ENCODE measurements at regions not wholly inside any gene's neighbourhood (a gene's known extent, or its start where the extent isn't known, plus 50 kb on each side); places are given as distances from the start of the nearest gene placed in this dataset.

DNA sequence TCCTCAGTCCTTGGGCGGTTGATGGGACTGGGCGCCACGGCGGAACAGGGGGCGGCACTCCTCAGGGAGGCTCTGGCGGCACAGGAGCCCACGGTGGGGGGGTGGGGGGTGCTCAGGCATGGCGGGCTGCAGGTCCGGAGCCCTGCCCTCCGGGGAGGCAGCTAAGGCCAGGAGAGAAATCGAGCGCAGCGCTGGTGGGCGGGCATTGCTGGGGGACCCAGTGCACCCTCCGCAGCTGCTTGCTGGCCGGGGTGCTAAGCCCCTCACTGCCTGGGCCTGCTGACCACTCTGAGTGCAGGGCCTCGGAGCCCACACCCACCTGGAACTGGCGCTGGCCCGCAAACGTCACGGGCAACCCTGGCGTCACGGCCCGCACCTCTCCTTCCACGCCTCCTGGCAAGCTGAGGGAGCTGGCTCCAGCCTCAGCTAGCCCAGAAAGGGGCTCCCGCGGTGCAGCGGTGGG is 164.9 kb upstream of the AGA start:
- Histone ChIP-seq H3K4me3 (ENCODE audit: low read depth, low read length) (no peak overlapping the region), H3K79me2 (ENCODE audit: control insufficient read depth, insufficient read depth, low read length, unreplicated experiment) (no peaks in the 10 kb centered on the region), H3K27me3 (ENCODE audit: insufficient read depth, low read length) (no peaks in the 10 kb centered on the region), H3K27ac (ENCODE audit: low read depth, low read length) (no peak overlapping the region), H2AFZ (ENCODE audit: low read length, unreplicated experiment) (no peak overlapping the region), H3K36me3 (ENCODE audit: insufficient read depth, low read length) (no peaks in the 10 kb centered on the region), H3K4me1 (ENCODE audit: control insufficient read depth, insufficient read depth, low read length, unreplicated experiment) (no peaks in the 10 kb centered on the region)

GRCh38 chr4:177611974-177612664 is 169.9 kb upstream of the AGA start:
- Histone ChIP-seq H3K4me3 (ENCODE audit: low read depth, low read length) (no peak overlapping the region), H3K27ac (ENCODE audit: low read depth, low read length) (no peak overlapping the region), H2AFZ (ENCODE audit: low read length, unreplicated experiment) (no peak overlapping the region), H3K79me2 (ENCODE audit: control insufficient read depth, insufficient read depth, low read length, unreplicated experiment) (no peaks in the 10 kb centered on the region), H3K27me3 (ENCODE audit: insufficient read depth, low read length) (peaks cover 25% of the 10 kb centered on the region), H3K36me3 (ENCODE audit: insufficient read depth, low read length) (no peaks in the 10 kb centered on the region), H3K4me1 (ENCODE audit: control insufficient read depth, insufficient read depth, low read length, unreplicated experiment) (no peaks in the 10 kb centered on the region)

- Histone ChIP-seq H3K4me1 (ENCODE audit: control insufficient read depth, insufficient read depth, low read length, unreplicated experiment) (no peaks in the 10 kb centered on the region), H3K27ac (ENCODE audit: low read depth, low read length) (no peak overlapping the region), H3K79me2 (ENCODE audit: control insufficient read depth, insufficient read depth, low read length, unreplicated experiment) (no peaks in the 10 kb centered on the region), H2AFZ (ENCODE audit: low read length, unreplicated experiment) (no peak overlapping the region), H3K27me3 (ENCODE audit: insufficient read depth, low read length) (peaks cover 25% of the 10 kb centered on the region), H3K4me3 (ENCODE audit: low read depth, low read length) (no peak overlapping the region), H3K36me3 (ENCODE audit: insufficient read depth, low read length) (no peaks in the 10 kb centered on the region)
Observed at GRCh38 chr4:177612684-177613083, 170.4 kb upstream of the AGA start.

DNA sequence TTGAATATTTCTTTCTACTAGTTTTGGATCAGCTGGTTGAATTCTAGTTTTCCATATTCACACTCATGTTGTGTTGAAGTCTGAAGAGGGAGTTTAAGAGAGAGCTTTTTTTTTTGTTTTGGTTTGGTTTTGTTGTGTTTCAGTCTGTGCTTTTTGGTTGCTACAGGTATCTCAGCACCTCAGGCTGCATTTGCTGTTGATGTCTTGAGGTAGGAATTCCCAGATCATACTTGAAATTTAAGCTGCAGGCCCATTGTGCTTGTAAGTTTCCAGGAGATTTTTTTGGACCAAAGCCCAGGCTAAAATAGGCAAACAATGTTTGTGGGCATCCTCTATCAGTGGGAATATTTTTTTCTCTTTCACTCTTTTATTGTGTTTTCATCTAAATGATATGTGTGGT is 190.2 kb upstream of the AGA start:
- Histone ChIP-seq H3K36me3 (ENCODE audit: insufficient read depth, low read length) (no peaks in the 10 kb centered on the region), H3K27me3 (ENCODE audit: insufficient read depth, low read length) (0 out of 2 replicates have a peak, but pooled peaks cover 4% of the 10 kb centered on the region), H3K4me3 (ENCODE audit: low read depth, low read length) (no peak overlapping the region), H3K27ac (ENCODE audit: low read depth, low read length) (no peak overlapping the region), H2AFZ (ENCODE audit: low read length, unreplicated experiment) (no peak overlapping the region), H3K4me1 (ENCODE audit: control insufficient read depth, insufficient read depth, low read length, unreplicated experiment) (no peaks in the 10 kb centered on the region), H3K79me2 (ENCODE audit: control insufficient read depth, insufficient read depth, low read length, unreplicated experiment) (no peaks in the 10 kb centered on the region)

GRCh38 chr4:177638871-177639270 is 196.6 kb upstream of the AGA start:
- peaks cover 17% of the 10 kb centered on the region; the same call in 1 of the 2 replicates for H3K27me3 ChIP-seq (ENCODE audit: insufficient read depth, low read length)
- no peaks in the 10 kb centered on the region for H3K79me2 ChIP-seq (ENCODE audit: control insufficient read depth, insufficient read depth, low read length, unreplicated experiment)
- H3K4me3 ChIP-seq (ENCODE audit: low read depth, low read length) = no peak overlapping the region
- no peaks in the 10 kb centered on the region for H3K4me1 ChIP-seq (ENCODE audit: control insufficient read depth, insufficient read depth, low read length, unreplicated experiment)
- no peaks in the 10 kb centered on the region for H3K36me3 ChIP-seq (ENCODE audit: insufficient read depth, low read length)
- no peak overlapping the region for H2AFZ ChIP-seq (ENCODE audit: low read length, unreplicated experiment)
- H3K27ac ChIP-seq (ENCODE audit: low read depth, low read length) = no peak overlapping the region

DNA sequence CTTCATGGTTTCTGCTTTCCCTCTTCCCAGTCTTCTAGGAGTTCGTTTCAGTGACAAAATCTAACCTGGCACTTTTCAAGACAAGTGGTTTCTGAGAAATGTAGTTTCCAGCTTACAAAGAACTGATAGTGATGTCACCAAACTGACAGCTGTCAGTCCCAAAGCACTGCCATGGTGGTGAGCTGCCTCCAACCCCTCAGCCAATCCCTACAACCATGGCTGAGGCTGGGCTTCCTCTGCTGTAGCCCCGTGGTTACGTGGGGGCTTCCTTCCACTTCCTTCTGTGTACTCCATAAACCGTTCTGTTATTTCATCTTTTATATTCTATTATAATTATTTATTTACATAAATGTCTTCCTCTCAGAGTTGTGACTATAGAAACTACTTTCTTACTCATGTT is 198.6 kb upstream of the AGA start:
- Histone ChIP-seq H3K79me2 (ENCODE audit: control insufficient read depth, insufficient read depth, low read length, unreplicated experiment) (no peaks in the 10 kb centered on the region), H3K4me3 (ENCODE audit: low read depth, low read length) (no peak overlapping the region), H3K36me3 (ENCODE audit: insufficient read depth, low read length) (no peaks in the 10 kb centered on the region), H3K4me1 (ENCODE audit: control insufficient read depth, insufficient read depth, low read length, unreplicated experiment) (no peaks in the 10 kb centered on the region), H2AFZ (ENCODE audit: low read length, unreplicated experiment) (no peak overlapping the region), H3K27me3 (ENCODE audit: insufficient read depth, low read length) (peaks cover 16% of the 10 kb centered on the region; the same call in 1 of the 2 replicates), H3K27ac (ENCODE audit: low read depth, low read length) (no peak overlapping the region)

DNA sequence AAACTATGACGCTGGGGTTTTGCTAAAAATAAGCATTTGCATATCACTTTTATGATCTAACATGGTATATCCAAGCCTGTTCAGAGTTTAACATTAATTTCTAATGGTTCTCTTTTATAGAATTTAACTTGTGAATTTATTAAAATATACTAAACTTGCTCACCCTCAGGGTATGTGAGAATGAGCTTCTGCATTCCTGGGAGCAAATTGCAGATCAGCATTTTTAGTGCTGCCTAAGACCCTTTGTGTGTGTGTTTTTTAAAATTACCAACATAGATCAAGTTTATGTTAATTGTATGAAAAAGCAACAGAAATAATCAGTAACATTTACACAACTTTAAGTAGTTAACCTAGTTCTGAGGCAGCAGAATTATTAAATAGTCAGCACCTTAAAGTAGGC is 218.0 kb upstream of the AGA start:
- Histone ChIP-seq H3K4me1 (ENCODE audit: control insufficient read depth, insufficient read depth, low read length, unreplicated experiment) (no peaks in the 10 kb centered on the region), H3K27ac (ENCODE audit: low read depth, low read length) (no peak overlapping the region), H3K36me3 (ENCODE audit: insufficient read depth, low read length) (no peaks in the 10 kb centered on the region), H3K4me3 (ENCODE audit: low read depth, low read length) (no peak overlapping the region), H3K79me2 (ENCODE audit: control insufficient read depth, insufficient read depth, low read length, unreplicated experiment) (no peaks in the 10 kb centered on the region), H2AFZ (ENCODE audit: low read length, unreplicated experiment) (no peak overlapping the region), H3K27me3 (ENCODE audit: insufficient read depth, low read length) (peaks cover 44% of the 10 kb centered on the region)

DNA sequence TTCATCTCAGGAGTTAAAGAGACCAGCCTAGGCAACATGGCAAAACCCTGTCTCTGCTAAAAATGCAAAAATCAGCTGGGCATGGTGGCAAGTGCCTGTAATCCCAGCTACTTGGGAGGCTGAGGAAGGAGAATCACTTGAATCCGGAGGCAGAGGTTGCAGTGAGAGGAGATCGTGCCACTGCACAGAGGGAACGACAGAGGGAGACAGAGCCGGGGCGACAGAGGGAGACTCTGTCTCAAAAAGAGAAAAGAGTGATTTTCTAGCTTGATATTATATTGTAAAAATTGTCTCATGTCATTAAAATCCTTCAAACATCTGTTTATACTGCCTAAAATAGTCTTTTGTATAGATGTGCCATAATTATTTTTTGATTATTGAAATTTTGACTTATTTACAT is 225.4 kb upstream of the AGA start:
- H3K27ac ChIP-seq (ENCODE audit: low read depth, low read length) = no peak overlapping the region
- H3K4me1 ChIP-seq (ENCODE audit: control insufficient read depth, insufficient read depth, low read length, unreplicated experiment) = no peaks in the 10 kb centered on the region
- no peaks in the 10 kb centered on the region for H3K79me2 ChIP-seq (ENCODE audit: control insufficient read depth, insufficient read depth, low read length, unreplicated experiment)
- peaks cover 33% of the 10 kb centered on the region for H3K27me3 ChIP-seq (ENCODE audit: insufficient read depth, low read length)
- H3K4me3 ChIP-seq (ENCODE audit: low read depth, low read length) = no peak overlapping the region
- H2AFZ ChIP-seq (ENCODE audit: low read length, unreplicated experiment) = no peak overlapping the region
- no peaks in the 10 kb centered on the region for H3K36me3 ChIP-seq (ENCODE audit: insufficient read depth, low read length)

GRCh38 chr4:177671387-177671786 is 229.2 kb upstream of the AGA start:
- no peak overlapping the region for H3K27ac ChIP-seq (ENCODE audit: low read depth, low read length)
- H3K36me3 ChIP-seq (ENCODE audit: insufficient read depth, low read length) = no peaks in the 10 kb centered on the region
- no peak overlapping the region for H2AFZ ChIP-seq (ENCODE audit: low read length, unreplicated experiment)
- peaks cover 1% of the 10 kb centered on the region; the same call in 1 of the 2 replicates for H3K27me3 ChIP-seq (ENCODE audit: insufficient read depth, low read length)
- no peaks in the 10 kb centered on the region for H3K4me1 ChIP-seq (ENCODE audit: control insufficient read depth, insufficient read depth, low read length, unreplicated experiment)
- H3K4me3 ChIP-seq (ENCODE audit: low read depth, low read length) = no peak overlapping the region
- no peaks in the 10 kb centered on the region for H3K79me2 ChIP-seq (ENCODE audit: control insufficient read depth, insufficient read depth, low read length, unreplicated experiment)

- Histone ChIP-seq H3K79me2 (ENCODE audit: control insufficient read depth, insufficient read depth, low read length, unreplicated experiment) (no peaks in the 10 kb centered on the region), H3K4me3 (ENCODE audit: low read depth, low read length) (no peak overlapping the region), H3K4me1 (ENCODE audit: control insufficient read depth, insufficient read depth, low read length, unreplicated experiment) (no peaks in the 10 kb centered on the region), H3K27ac (ENCODE audit: low read depth, low read length) (no peak overlapping the region), H3K36me3 (ENCODE audit: insufficient read depth, low read length) (no peaks in the 10 kb centered on the region), H3K27me3 (ENCODE audit: insufficient read depth, low read length) (no peaks in the 10 kb centered on the region), H2AFZ (ENCODE audit: low read length, unreplicated experiment) (no peak overlapping the region)
Observed at GRCh38 chr4:177671845-177672244, 229.6 kb upstream of the AGA start.

GRCh38 chr4:177673985-177674489 is 231.8 kb upstream of the AGA start:
- H3K27ac ChIP-seq (ENCODE audit: low read depth, low read length) = no peak overlapping the region
- H3K4me1 ChIP-seq (ENCODE audit: control insufficient read depth, insufficient read depth, low read length, unreplicated experiment) = no peaks in the 10 kb centered on the region
- no peaks in the 10 kb centered on the region for H3K27me3 ChIP-seq (ENCODE audit: insufficient read depth, low read length)
- H3K4me3 ChIP-seq (ENCODE audit: low read depth, low read length) = no peak overlapping the region
- H3K79me2 ChIP-seq (ENCODE audit: control insufficient read depth, insufficient read depth, low read length, unreplicated experiment) = no peaks in the 10 kb centered on the region
- no peak overlapping the region for H2AFZ ChIP-seq (ENCODE audit: low read length, unreplicated experiment)
- H3K36me3 ChIP-seq (ENCODE audit: insufficient read depth, low read length) = no peaks in the 10 kb centered on the region
